Stomach (tissue), 8 donors: ENCODE measurements at regions not wholly inside any gene's neighbourhood (a gene's known extent, or its start where the extent isn't known, plus 50 kb on each side); places are given as distances from the start of the nearest gene placed in this dataset.

Experiments
- DNase-seq, 2 donors: peaks; one replicate each; pipeline versions ENCODE4 v3.0.0 to v3.0.0-alpha.2; 2013 to 2019
- H3K27ac ChIP-seq, 5 donors: fragments of 200-600 bp in 4 of 5; sonication (generic) in 4 of 5; one replicate each; pipeline ENCODE4 v1.5.1; 2013 to 2019; ENCODE audit warnings: mild to moderate bottlenecking in 1 of 5, moderate library complexity in 1 of 5
- H3K27me3 ChIP-seq, 3 donors: fragments of 200-600 bp; sonication (generic); one replicate each; pipeline ENCODE4 v1.5.1; 2017 to 2019; ENCODE audit warnings: mixed run types in 1 of 3
- H3K36me3 ChIP-seq, 4 donors: fragments of 200-600 bp; sonication (generic); 1 replicate in 3 of 4; 2 replicates in 1 of 4; pipeline ENCODE4 v1.5.1; 2016 to 2019
- H3K4me1 ChIP-seq, 4 donors: fragments of 200-600 bp; sonication (generic); one replicate each; pipeline ENCODE4 v1.5.1; 2016 to 2019
- H3K4me3 ChIP-seq, 4 donors: fragments of 200-600 bp; sonication (generic) in 3 of 4; one replicate each; pipeline ENCODE4 v1.5.1; 2016 to 2019; ENCODE audit warnings: mild to moderate bottlenecking in 1 of 4
- H3K9me3 ChIP-seq, 4 donors: fragments of 200-600 bp; sonication (generic); one replicate each; pipeline ENCODE4 v1.5.1; 2016 to 2019
- EP300 ChIP-seq: sonication (generic); formaldehyde crosslinking; IDR thresholded peaks from one replicate; pipeline ENCODE4 v1.6.1; 2017; ENCODE audit warnings: antibody characterized with exemption
- POLR2A ChIP-seq, 4 donors: fragments of 450-650 bp; IDR thresholded peaks; one replicate each; pipeline ENCODE4 v1.6.1; 2016; ENCODE audit warnings: antibody characterized with exemption in 4 of 4, control low read depth in 2 of 4, mild to moderate bottlenecking in 1 of 4, moderate library complexity in 1 of 4
- POLR2AphosphoS5 ChIP-seq, 3 donors: sonication (generic); formaldehyde crosslinking; IDR thresholded peaks; one replicate each; pipeline ENCODE4 v1.6.1; 2016; ENCODE audit warnings: antibody characterized with exemption in 3 of 3
- WGBS, 5 donors: extraction: QIAGEN DNeasy Blood & Tissue Kit in 3 of 5; methylation state at CpG; one replicate each; pipeline versions ENCODE4 v1.1.5 to v1.1.7; 2013 to 2018; 5-methylcytosine and 5-hydroxymethylcytosine counted together
- intact Hi-C: fragments of 100-400 bp; cut with DNase I; formaldehyde crosslinking; loops from one replicate; pipeline ENCODE4 v1.15.1; 2023; ENCODE audit warnings: low total_unique reads
- TF ChIP-seq, protein P1 (sequence below), 7 experiments: fragments of 450-650 bp in 4 of 7; fragments of 200-600 bp in 3 of 7; sonication (generic) in 3 of 7; IDR thresholded peaks; one replicate each; pipeline ENCODE4 v1.5.1; 2016 to 2019; ENCODE audit warnings: antibody characterized with exemption in 7 of 7, control low read depth in 2 of 7, mild to moderate bottlenecking in 1 of 7
- donor health status: healthy with polysubstance abuse.
- donor health status: Bipolar disorder and iron deficiency.
- donor health status: healthy.

DNA sequence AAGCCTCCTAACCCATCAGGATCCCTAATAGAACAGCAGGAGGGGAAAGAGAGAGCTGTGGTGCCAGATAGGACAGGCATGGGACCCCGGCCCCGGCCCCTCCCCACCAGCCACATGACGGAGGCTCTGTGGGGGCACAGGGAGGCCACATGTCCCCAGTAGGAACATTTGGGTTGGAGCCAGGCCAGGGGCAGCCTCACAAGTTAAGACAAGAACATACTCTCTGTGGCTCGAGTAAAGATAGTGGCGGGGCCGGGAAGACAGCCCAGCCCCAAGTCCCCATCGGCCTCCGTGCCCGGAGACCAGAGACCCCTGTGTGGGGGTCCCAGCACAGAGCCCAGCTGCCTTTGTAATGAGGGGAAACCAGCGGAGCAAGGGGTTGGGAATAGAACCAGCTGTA lies 78.6 kb upstream of the GALNT9 start:
- H3K36me3 ChIP-seq, result no peaks in the 10 kb centered on the region
- H3K4me3 ChIP-seq, result no peak overlapping the region
- H3K4me1 ChIP-seq, result no peaks in the 10 kb centered on the region
- peaks cover 0 to 75% (median 26%) of the 10 kb centered on the region in 3 donors for H3K27me3 ChIP-seq
- H3K9me3 ChIP-seq, result no peaks in the 10 kb centered on the region
- TF ChIP-seq, protein P1, sequence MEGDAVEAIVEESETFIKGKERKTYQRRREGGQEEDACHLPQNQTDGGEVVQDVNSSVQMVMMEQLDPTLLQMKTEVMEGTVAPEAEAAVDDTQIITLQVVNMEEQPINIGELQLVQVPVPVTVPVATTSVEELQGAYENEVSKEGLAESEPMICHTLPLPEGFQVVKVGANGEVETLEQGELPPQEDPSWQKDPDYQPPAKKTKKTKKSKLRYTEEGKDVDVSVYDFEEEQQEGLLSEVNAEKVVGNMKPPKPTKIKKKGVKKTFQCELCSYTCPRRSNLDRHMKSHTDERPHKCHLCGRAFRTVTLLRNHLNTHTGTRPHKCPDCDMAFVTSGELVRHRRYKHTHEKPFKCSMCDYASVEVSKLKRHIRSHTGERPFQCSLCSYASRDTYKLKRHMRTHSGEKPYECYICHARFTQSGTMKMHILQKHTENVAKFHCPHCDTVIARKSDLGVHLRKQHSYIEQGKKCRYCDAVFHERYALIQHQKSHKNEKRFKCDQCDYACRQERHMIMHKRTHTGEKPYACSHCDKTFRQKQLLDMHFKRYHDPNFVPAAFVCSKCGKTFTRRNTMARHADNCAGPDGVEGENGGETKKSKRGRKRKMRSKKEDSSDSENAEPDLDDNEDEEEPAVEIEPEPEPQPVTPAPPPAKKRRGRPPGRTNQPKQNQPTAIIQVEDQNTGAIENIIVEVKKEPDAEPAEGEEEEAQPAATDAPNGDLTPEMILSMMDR (IDR thresholded peaks at IDR 0.05), result no peak
- TF ChIP-seq EP300 (no peak), POLR2A (IDR thresholded peaks at IDR 0.05) (no peak), POLR2AphosphoS5 (IDR thresholded peaks at IDR 0.05) (no peak)
- WGBS, 5 donors, result 59 to 62% (median 60%) methylated on average over 8 to 10 of the region's 10 CpGs
- DNase-seq, result no peak
- intact Hi-C loops, result no loop called here
- H3K27ac ChIP-seq, result no peak overlapping the region

DNA sequence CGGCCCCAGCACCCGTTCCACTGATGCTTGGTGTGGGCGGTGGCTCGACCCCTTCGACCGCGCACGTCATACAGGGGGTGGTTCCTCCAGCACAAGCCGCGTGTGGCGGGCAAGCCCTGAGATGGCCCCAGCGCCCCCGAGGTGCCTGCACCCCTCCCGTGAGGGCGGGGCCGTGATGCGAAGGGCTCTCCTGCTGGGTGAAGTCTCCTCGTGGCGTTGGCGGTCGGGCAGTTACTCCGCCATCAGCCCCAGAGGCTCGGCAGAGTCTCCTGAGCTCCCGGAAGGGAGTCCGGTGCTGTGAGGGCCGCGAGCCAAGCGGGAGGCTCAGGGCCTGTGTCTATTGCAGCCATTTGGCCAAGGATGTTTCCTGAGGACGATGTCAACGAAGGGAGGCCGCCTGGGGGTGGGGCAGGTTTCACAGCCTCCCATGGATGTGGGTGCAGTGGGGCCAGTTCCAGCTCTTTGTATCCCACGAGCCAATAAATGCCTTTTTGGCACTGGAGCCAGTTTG lies 78.1 kb upstream of the GALNT9 start:
- no peak for TF ChIP-seq POLR2A (IDR thresholded peaks at IDR 0.05)
- TF ChIP-seq, protein P1 (IDR thresholded peaks at IDR 0.05), result no peak
- TF ChIP-seq POLR2AphosphoS5 (IDR thresholded peaks at IDR 0.05), result no peak
- TF ChIP-seq EP300, result no peak
- intact Hi-C loops, result no loop called here
- no peaks in the 10 kb centered on the region for H3K9me3 ChIP-seq
- 60 to 72% (median 63%) methylated on average over 27 to 32 of the region's 32 CpGs for WGBS, 5 donors
- peaks cover 0 to 80% (median 31%) of the 10 kb centered on the region in 3 donors for H3K27me3 ChIP-seq
- no peak overlapping the region for H3K27ac ChIP-seq
- DNase-seq, result no peak
- no peaks in the 10 kb centered on the region for H3K36me3 ChIP-seq
- H3K4me1 ChIP-seq, result no peaks in the 10 kb centered on the region
- no peak overlapping the region for H3K4me3 ChIP-seq

DNA sequence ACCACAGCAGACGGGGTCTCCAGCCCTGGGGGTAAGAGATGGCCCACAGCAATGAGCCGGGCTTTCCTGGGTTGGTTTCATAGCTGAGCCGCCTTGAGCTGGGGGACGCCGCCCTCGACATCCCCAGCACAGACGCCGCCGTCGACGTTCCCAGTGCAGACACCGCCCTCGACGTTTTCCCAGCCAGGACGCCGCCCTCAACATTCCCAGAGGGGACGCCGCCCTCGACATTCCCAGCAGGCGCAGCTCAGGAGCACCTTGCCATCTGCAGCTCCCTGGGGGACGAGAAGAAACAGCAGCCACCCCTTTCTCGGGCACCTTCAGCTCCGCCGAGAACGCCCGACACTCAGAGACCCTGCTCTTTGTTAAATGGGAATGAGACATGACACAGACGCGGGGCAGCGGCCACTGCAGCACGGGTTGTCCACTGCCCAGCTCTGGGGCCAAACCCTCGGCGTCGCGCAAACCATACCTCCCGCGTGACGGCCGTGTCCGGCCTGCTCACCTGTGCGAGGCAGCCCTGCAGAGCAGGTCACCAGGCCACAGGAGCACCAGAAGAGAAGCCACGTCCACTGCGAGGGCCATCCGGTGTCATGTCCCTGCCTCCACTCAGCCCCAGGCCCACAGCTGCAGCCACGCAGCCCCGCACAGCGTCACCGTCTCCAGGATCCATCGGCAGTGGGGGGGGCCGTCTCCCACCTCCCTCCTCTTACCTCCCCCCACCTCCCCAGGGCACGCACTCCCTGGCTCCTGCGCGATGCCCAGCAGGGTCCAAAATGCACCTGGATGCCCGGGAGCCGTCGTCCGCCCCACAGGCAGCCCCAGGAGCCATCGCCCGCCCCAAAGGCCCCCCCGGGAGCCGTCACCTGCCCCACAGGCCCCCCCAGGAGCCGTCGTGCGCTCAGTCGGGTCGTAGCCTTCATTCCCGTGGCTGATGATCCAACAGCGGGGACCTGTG lies 77.4 kb upstream of the GALNT9 start:
- 80 to 86% (median 84%) methylated on average over 48 to 67 of the region's 67 CpGs for WGBS, 5 donors
- Histone ChIP-seq H3K27me3 (peaks cover 0 to 87% (median 34%) of the 10 kb centered on the region in 3 donors), H3K4me3 (no peak overlapping the region), H3K27ac (no peak overlapping the region), H3K9me3 (no peaks in the 10 kb centered on the region), H3K36me3 (no peaks in the 10 kb centered on the region), H3K4me1 (no peaks in the 10 kb centered on the region)
- TF ChIP-seq POLR2AphosphoS5 (IDR thresholded peaks at IDR 0.05) (no peak), EP300 (no peak), POLR2A (IDR thresholded peaks at IDR 0.05) (no peak)
- TF ChIP-seq, protein P1 (IDR thresholded peaks at IDR 0.05), result no peak
- DNase-seq, result no peak
- intact Hi-C loops, result no loop called here

DNA sequence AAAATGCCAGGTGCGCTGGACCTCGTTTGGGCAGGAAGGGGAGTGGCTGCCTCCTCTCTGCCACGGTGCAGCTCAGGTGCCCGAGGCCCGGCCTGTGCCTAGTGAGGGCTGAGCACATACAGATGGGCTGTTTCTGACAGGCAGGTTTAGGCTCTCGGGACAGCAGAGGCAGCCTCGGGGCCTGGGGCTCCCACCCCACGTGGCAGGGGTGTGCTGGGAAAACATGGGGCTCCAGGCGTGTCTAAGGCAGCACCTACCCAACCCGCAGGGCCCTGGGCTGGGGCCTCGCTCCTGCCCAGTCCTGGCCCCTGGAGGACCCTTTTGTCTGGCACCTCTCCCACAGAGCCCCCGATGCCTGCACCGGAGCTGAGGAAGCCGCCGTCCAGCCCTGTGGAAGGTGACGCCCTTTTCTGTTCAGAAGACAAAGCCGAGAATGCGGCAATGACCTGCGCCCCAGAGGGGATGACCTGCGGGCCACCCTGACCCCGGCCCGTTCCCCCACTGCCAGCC lies 76.4 kb upstream of the GALNT9 start:
- DNase-seq, result no peak
- H3K36me3 ChIP-seq, result no peaks in the 10 kb centered on the region
- H3K27me3 ChIP-seq, result peaks cover 0 to 97% (median 37%) of the 10 kb centered on the region in 3 donors
- TF ChIP-seq POLR2AphosphoS5 (IDR thresholded peaks at IDR 0.05) (no peak), POLR2A (IDR thresholded peaks at IDR 0.05) (no peak), EP300 (no peak)
- TF ChIP-seq, protein P1 (IDR thresholded peaks at IDR 0.05), result no peak
- no peak overlapping the region for H3K27ac ChIP-seq
- no peaks in the 10 kb centered on the region for H3K4me1 ChIP-seq
- H3K4me3 ChIP-seq, result no peak overlapping the region
- intact Hi-C loops, result no loop called here
- 59 to 67% (median 64%) methylated on average over 14 to 22 of the region's 22 CpGs for WGBS, 5 donors
- H3K9me3 ChIP-seq, result no peaks in the 10 kb centered on the region
